NCI-H510A (cell line): ENCODE measurements at regions not wholly inside any gene's neighbourhood (a gene's known extent, or its start where the extent isn't known, plus 50 kb on each side); places are given as distances from the start of the nearest gene placed in this dataset.
"Not testable (repeated sequence)": the region's sequence is repeated elsewhere in the genome, so short reads cannot be mapped to it uniquely, and the experiment has no call there.

Source experiments
- DNase-seq: peaks from one replicate; lab custom pipeline; 2025; lab: John Stamatoyannopoulos, UW

- no peak for DNase-seq
Measured at GRCh38 chr10:108352771-108353170, 1188.3 kb upstream of the SORCS1 start.

DNA sequence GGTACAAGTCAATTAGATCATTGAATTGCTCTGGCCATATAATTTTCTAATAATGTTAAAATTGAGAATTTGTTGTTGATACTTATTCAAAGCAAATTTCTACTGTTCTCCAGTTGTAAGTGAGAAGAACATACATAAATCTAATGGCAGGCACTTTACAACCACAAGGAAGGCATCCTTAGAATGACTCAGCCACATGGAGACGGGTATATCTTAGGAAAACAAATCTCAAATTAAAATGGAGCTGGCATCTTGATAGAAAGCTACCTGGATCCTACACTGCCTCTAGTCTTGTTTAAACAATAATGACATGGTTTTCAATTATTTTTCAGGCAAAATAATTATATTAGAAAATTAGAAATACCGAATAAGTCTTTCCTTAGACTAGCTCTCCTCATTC lies 1183.7 kb upstream of the SORCS1 start:
- no peak for DNase-seq

DNA sequence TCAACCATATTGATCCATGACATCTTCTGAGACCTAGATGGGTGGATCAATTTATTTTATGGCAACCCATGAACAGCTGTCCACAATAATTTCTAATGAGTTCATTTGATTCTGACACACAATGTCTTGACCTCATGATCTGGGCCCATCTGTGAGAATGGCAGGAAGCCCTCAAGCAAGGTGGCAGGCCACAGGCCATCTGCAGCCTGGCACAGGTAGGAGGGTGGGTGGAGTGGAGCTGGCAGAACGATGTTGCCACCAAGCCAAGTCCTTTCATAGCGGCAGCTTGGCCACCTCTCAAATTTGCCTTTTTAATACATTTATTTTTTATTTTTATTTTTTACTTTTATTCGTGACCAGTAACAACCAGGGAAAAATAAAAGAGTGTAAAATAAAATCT lies 1181.6 kb upstream of the SORCS1 start:
- DNase-seq = no peak

GRCh38 chr10:108338146-108338545 lies 1173.6 kb upstream of the SORCS1 start:
- no peak for DNase-seq

DNA sequence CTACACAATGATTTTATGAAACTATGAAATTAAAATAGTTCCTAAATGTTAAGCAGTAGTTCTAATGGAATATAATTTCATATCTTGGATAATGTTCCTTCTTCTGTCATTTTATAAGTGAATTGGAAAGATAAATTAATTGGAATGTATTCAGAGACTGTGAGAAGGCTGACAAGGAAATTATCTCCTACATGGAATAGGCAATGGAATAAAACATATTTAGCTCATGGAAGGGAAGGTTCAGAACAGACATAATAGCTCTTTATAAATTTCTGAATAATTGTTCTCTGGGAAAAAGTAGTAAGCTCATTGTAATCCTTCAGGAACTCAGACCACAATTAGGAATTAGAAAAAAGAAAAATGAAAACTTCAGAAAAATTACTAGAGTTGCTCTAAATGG lies 1172.3 kb upstream of the SORCS1 start:
- no peak for DNase-seq

- no peak for DNase-seq
Measured at GRCh38 chr10:108327706-108328105, 1163.2 kb upstream of the SORCS1 start.

- DNase-seq = no peak
Measured at GRCh38 chr10:108323274-108323798, 1158.8 kb upstream of the SORCS1 start.

DNA sequence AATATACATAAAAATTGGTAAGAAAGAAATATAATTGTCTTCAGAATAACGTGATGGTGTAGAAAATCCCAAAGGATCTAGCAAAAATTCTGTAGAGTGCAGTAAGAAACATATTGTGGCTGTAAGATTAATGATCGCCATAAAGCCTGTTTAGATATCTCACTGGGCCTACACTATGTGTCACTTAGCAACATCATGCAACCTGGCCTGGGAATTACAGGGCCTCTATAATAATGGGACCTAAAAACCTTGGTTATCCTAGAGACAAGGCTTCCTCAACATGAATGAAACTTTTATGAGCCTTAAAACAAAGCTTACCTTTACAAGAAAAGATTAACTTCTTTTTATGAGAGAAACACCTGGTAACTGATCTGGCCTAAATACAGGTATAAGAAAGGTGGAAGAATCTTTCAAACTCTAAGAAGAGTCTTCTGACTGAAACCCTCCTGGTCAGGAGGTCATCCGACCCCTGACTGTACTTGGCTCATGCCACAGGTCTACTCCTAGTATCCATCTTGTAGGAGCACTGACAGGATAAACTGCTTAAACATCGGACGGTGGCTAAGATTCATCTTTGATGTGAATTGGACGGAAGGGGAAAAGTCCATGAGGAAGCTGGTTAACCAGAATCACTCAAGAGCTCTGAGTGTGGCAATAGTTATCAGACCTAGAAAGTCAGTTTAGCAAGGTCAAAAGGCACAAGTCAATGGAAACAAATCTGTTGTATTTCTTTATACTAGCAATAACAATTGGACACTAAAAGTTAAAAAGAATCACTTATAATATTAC lies 1155.1 kb upstream of the SORCS1 start:
- DNase-seq = no peak

- not testable (repeated sequence) for DNase-seq
Measured at GRCh38 chr10:108315636-108316035, 1151.1 kb upstream of the SORCS1 start.

- DNase-seq = no peak
Measured at GRCh38 chr10:108307925-108308312, 1143.4 kb upstream of the SORCS1 start.

GRCh38 chr10:108307250-108307924 lies 1142.9 kb upstream of the SORCS1 start:
- DNase-seq = no peak

DNA sequence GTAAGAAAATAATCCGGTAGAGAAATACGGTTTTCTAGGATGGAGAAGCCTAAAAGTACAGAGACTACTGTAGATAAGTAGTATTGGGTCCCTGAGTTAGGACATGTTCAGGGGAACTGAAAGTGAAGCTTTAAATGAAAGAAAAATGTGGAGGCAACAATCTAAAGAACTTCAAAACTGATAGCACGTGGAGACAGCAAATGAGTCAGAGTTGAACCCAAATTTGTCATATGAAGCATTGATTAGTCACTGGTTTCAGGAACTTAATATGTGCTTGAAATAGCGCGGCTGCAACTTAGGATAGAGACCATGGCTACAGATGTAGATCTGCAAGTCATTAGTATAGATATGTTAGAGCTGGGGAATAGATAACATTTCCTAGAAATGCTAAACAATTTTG lies 1138.6 kb upstream of the SORCS1 start:
- DNase-seq = no peak

GRCh38 chr10:108301002-108301401 lies 1136.5 kb upstream of the SORCS1 start:
- no peak for DNase-seq

DNA sequence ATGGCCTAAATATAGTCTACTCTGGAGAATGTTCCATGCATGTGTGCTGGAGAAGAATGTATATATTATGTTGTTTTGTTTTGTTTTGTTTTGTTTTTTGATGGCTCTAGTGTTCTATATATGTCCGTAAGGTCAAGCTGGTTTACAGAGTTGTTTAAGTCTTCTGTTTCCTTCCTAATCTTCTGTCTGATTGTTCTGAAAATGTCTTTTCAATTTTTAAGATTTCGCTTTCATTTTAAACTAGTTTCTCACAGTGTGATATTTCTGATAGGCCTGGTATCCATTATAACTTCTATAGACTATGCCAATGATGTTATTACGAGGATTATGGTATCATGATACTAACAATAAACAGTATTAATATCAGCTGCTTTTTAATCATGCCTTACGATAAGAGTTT lies 1126.3 kb upstream of the SORCS1 start:
- no peak for DNase-seq

- no peak for DNase-seq
Measured at GRCh38 chr10:108275895-108276685, 1111.6 kb upstream of the SORCS1 start.

GRCh38 chr10:108260383-108260906 lies 1095.9 kb upstream of the SORCS1 start:
- DNase-seq = no peak

GRCh38 chr10:108254089-108254488 lies 1089.6 kb upstream of the SORCS1 start:
- DNase-seq = no peak

- no peak for DNase-seq
Measured at GRCh38 chr10:108252771-108253170, 1088.3 kb upstream of the SORCS1 start.

DNA sequence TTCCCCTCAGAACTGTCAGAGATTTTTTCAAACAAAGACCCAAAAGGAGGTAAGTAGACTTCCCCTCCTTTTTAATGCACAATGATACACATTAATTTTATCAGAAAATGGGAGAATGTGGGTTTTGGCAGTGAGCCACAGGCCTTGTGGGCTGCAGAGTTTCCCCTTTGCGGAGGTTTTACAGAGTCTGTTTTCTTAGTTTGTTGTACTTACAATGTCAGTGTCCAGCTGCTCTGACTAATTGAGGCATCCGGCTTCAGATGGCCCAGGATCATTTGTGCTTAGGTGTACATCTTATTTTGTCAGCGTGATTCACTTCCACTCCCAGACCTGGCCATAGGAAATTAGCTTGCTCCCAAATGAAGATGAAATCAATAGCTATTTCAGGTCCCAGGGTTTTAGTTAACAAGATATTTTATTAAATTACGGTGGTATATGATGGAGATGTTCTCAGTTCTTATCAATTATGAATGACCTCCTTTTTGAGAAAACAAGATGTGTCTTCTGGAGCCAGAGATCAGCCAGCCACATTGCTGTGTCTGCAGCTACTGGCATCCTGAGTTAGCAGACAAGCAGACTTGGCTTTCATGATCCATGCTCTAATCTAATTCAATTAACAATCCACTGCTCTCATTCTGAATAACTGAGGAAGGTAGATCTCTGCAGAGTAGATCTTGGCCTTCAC lies 1086.6 kb upstream of the SORCS1 start:
- no peak for DNase-seq

GRCh38 chr10:108249940-108250339 lies 1085.4 kb upstream of the SORCS1 start:
- no peak for DNase-seq

- DNase-seq = no peak
Measured at GRCh38 chr10:108244443-108245228, 1080.1 kb upstream of the SORCS1 start.
